ENCODE measurements at regions not wholly inside any gene's neighbourhood (a gene's known extent, or its start where the extent isn't known, plus 50 kb on each side); places are given as distances from the start of the nearest gene placed in this dataset.

GRCh38 chr4:156362581-156362980, 408.9 kb upstream of the CTSO start:
- no peak for TF ChIP-seq POLR2A (IDR thresholded peaks at IDR 0.05; ENCODE audit: low read depth, low read length)
- TF ChIP-seq POLR2AphosphoS5 (IDR thresholded peaks at IDR 0.05; ENCODE audit: low read depth, low read length): no peak
